ENCODE measurements at regions not wholly inside any gene's neighbourhood (a gene's known extent, or its start where the extent isn't known, plus 50 kb on each side); places are given as distances from the start of the nearest gene placed in this dataset.

- DNase-seq, result no peak
Observed at GRCh38 chr1:22387919-22388580, 63.6 kb upstream of the ZBTB40 start.

- DNase-seq, result no peak
Observed at GRCh38 chr1:22388671-22389450, 62.8 kb upstream of the ZBTB40 start.

GRCh38 chr1:22393587-22393986 is 58.1 kb upstream of the ZBTB40 start:
- no peak for DNase-seq

GRCh38 chr1:22398656-22399420 is 52.8 kb upstream of the ZBTB40 start:
- no peak for DNase-seq

- DNase-seq, result no peak
Observed at GRCh38 chr1:22399421-22400091, 52.1 kb upstream of the ZBTB40 start.
